GM10266 (cell line): ENCODE measurements at regions not wholly inside any gene's neighbourhood (a gene's known extent, or its start where the extent isn't known, plus 50 kb on each side); places are given as distances from the start of the nearest gene placed in this dataset.

ENCODE experiments used
- DNase-seq: peaks from one replicate; pipeline ENCODE4 v3.0.0; 2012; ENCODE audit errors: extremely low spot score
- TF ChIP-seq, protein P1 (sequence below): IDR thresholded peaks from 2 replicates; pipeline ENCODE4 v1.5.1; 2012; ENCODE audit warnings: mild to moderate bottlenecking, low read depth; ENCODE audit not compliant: control insufficient read depth, insufficient read depth; ENCODE audit errors: missing control alignments

DNA sequence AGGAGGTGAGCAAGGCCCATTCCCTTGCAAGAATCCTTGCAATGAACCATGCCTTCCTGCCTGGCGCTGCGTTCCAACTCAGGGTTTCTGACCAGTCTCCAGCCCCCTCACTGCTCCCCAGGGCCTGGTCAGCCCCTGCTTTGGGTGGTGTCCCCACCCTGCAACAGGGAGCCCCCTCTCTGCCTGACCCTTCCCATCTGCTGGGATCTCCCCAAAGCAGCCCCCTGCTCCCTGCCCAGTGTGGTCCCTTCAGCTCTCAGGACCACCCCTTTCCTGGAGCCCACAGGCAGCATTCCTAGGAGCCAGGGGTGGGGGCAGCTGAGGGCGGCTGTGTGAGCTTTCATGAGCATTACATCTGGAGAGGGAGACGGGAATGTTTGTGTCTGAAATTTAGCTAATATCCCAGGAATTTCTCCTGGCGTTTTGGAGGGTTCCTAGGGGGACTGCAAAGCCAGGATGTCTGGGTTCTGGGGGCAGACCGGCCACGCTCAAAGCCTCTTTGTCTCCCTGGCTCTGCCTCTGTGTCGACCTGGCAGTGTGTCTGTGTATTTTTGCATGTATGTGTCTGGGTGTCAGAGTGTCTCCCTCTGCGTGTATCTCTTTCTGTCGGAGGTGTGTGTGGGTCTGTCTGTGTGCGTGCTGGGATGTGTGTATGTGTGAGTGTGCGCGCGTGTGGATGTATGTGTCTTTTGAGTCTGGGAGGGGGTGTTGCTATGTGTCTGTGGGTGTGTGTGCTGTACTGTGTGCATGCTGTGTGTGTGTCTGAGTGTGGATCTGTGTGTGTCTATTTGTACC is 300.5 kb upstream of the ZMIZ1 start:
- TF ChIP-seq, protein P1, sequence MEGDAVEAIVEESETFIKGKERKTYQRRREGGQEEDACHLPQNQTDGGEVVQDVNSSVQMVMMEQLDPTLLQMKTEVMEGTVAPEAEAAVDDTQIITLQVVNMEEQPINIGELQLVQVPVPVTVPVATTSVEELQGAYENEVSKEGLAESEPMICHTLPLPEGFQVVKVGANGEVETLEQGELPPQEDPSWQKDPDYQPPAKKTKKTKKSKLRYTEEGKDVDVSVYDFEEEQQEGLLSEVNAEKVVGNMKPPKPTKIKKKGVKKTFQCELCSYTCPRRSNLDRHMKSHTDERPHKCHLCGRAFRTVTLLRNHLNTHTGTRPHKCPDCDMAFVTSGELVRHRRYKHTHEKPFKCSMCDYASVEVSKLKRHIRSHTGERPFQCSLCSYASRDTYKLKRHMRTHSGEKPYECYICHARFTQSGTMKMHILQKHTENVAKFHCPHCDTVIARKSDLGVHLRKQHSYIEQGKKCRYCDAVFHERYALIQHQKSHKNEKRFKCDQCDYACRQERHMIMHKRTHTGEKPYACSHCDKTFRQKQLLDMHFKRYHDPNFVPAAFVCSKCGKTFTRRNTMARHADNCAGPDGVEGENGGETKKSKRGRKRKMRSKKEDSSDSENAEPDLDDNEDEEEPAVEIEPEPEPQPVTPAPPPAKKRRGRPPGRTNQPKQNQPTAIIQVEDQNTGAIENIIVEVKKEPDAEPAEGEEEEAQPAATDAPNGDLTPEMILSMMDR = no peak
- no peak for DNase-seq

DNA sequence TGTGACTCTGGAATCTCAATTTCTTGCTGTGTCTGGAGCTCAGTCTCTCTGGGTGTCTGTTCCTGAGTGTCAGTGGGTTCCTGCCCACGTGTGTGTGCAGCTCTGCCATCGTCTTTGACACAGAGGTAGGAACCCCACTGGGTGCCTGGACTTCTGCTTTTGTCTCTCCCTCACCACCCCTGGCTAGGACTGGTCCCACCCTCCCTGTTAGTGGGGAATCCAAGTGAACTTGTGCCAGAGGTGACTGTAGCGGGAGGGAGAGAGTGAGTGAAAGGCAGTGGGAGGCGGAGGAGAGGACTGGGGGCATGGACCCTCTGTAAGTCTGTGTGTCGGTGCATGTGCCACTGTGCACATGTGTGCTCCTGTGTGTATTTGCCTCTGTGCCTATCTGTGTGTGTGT is 299.9 kb upstream of the ZMIZ1 start:
- TF ChIP-seq, protein P1 = no peak
- DNase-seq = no peak

DNA sequence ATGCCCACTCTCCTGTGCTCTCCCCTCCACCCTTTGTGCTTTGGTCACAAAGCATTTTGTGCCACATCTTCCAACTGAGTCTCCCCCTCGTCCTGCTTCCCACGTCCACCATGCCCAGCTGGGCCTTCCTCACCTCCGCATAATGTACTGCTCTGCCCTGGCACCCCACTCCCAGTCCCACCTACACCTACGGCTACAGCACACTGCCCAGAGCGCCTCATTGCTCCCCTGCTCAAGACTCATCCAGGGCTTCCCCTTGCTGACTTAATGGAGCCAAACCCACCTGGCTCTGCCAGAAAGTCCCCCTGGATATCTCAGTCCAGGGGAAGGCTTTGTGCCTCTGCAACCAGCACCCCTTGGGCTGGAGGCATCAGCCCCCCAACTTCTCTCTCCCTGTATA is 299.2 kb upstream of the ZMIZ1 start:
- DNase-seq = no peak
- TF ChIP-seq, protein P1 = no peak

DNA sequence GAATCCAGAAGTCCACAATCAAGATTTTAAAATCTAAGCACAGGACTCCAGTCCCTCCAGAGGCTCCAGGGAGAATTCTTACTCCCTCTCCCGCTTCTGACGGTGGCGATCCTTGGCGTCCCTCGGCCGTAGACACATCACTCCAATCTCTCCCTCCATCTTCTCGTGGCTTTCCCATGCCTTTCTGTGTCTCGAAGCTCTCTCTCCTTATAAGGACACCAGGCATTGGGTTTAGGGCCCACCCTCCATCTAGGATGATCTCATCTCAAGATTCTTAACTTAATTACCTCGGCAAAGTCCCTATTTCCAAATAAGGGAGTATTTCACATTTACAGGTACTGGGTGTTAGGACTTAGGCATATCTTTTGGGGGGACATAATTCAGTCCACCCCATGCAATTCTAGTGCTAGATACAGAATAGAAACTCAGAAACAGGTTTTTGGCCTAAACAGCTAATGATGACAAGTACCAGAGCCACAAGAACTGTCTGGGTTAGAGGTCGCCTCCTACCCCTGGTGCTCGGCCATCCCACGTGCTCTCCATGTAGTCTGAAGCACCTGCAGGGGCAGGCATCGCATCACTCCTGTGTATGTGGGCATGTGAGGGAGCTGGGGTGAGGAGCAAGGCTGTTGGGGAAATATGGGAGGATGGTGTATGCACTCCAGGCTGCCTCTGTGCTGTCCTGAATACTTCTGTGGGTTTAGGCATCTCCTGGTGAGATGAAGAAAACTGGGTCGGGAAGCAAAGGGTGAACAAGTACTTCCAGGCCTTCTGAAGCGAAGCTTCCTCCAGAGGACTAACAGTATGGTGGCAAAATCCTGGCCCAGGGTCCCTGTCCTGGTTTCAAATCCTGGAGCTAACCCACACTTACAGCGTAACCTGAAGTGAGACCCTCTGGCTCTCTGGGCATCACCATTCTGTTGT is 298.3 kb upstream of the ZMIZ1 start:
- TF ChIP-seq, protein P1 = no peak
- DNase-seq = no peak

DNA sequence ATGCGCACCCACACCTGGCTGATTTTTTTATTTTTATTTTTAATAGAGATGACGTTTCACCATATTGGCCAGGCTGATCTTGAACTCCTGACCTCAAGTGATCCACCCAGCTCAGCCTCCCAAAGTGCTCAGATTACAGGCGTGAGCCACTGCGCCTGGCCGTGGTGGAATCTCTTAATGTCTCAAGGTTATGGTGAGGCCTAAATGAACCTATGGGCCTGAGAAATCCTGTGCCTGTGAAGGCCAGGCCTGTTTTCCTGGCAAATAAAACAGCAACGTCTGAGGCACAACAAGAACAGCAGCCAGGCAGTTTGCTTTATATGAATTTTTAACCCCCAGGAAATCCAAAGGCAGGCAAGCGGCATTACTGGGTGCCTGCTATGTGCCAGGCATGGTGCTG is 297.5 kb upstream of the ZMIZ1 start:
- TF ChIP-seq, protein P1 = no peak
- DNase-seq = no peak

DNA sequence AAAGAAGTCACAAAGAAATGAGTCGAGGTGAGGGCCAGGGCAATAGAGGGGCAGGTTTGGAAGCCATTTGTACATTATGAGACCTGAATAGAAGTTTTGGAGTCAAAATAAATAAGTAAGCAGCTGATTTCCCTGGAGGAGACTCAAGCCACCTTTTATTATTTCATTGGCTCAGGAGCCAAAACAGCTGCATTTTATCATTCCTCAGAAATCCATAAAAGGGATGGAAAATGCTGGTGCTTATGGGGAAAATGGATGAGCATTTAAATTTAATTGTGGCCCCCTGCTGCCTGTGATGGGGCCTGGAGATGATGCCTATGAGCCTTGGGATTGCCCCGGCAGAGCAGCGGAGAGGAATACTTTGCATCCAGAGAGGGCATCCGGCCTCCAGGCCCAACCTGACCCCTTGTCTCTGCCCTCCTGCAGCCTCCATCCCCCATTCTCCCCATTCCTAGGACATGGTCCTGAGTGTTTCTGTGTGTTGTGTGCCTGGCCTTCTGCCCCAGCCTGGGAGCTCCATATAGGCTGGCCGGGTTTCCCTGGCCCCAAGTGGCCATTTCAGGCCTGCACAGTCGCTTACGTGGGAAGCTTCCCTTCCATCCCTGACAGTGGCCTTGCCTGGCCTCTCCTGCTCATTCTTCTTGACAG is 296.8 kb upstream of the ZMIZ1 start:
- TF ChIP-seq, protein P1 = no peak
- DNase-seq = no peak

DNA sequence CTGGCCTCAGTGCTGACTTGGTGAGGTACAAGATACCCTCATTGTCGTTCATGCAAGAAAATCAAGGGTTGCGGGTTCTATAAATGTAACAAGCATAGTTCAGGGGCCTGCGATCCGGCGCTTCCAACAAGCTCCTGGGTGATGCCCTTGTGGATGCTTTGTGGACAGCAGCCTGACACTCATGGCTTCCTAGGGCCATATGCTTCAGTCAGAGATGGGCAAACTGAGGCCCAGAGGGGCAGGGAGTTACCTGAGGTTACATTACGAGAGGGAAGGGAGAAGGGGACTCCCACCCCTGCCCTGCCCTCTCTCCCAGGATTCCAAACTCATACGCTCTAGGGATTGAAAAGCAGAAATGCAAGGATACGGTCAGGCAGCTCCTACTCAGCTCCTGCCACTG is 296.3 kb upstream of the ZMIZ1 start:
- DNase-seq = no peak
- TF ChIP-seq, protein P1 = no peak
